Stimulated activated CD4-positive, alpha-beta T cell treated with anti-CD3 and anti-CD28 coated beads, TNF-alpha, amount 100 ng/mL, for 24 hours (primary cell): ENCODE measurements at regions not wholly inside any gene's neighbourhood (a gene's known extent, or its start where the extent isn't known, plus 50 kb on each side); places are given as distances from the start of the nearest gene placed in this dataset.
"Not testable (repeated sequence)": the region's sequence is repeated elsewhere in the genome, so short reads cannot be mapped to it uniquely, and the experiment has no call there.

Experiments used
- DNase-seq, 3 experiments: peaks; one replicate each; pipeline ENCODE4 v3.0.0-alpha.2; 2020; ENCODE audit warnings: low read depth in 3 of 3

DNA sequence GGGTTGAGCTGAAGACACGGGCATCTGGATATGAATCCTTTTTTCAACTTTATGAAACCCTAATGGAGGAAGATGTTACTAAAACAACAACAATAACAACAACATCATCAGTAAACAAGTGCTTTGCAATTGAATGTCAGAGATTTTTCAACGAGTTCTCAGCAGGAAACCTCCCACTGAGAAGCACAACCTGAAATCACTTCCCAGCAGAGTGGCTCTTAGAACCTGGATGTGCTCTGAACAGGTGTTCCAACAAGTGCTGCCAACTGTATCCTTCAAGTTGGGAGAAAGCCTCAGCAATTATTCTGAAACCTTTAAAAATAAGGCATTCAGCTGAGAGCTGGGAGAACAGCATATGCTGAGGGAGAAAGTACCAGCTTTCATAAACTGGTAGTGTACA, 1622.7 kb upstream of the CELF4 start:
- DNase-seq, result no peak

GRCh38 chr18:39186008-39186407, 1620.4 kb upstream of the CELF4 start:
- no peak for DNase-seq

GRCh38 chr18:39184176-39184575, 1618.6 kb upstream of the CELF4 start:
- DNase-seq, result no peak

DNA sequence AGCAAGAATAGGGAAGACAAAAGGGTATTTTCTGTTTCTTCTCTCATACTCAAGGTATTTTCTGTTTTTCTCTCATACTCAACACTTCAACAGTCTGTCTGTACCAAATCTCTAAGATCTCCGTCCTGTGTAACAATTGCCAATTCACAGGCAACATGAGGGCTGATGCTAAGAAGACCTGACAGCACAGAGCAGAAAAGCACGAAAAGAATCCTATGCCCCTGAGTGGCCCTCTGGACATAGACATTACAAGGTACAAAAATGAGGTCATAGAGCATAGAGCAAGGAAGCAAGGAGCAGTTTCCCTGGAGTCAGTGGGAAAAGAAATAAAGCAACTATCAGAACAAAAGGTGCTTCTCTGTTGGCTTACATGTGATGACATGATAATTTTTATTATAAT, 1612.6 kb upstream of the CELF4 start:
- DNase-seq, result no peak

DNA sequence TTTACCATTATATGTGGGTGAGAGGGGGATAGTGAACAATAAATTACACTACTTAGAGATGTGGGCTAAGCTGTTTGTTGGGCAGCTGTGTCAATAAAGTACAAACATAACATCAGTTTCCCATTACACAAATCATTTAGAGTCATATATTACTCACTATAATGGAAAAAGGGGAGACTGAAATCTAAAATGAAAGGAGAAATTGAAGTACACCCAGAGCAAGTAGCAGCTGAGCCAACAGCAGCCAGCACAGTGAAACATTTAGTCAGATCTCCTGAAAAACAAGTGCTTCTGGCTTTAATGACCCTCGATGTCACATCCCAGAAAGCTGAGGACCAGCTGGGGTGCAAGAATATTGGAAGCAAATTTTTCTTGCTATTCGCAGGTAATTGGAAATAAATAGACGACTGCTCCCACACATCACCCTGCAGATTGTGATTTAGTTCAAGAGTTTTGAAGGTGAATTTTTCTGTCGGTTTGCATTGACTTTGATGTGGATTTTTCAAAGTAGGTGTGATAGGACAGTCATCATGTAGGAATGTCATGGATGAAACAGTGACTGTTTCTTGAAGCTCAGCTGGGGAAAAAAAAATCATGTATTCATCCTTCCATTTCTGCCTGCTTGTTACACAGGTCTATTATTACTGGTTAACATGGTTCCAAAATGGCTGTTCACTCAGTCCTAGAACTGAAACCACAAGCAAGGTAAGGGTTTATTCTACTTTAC, 1607.3 kb upstream of the CELF4 start:
- DNase-seq, result no peak

DNA sequence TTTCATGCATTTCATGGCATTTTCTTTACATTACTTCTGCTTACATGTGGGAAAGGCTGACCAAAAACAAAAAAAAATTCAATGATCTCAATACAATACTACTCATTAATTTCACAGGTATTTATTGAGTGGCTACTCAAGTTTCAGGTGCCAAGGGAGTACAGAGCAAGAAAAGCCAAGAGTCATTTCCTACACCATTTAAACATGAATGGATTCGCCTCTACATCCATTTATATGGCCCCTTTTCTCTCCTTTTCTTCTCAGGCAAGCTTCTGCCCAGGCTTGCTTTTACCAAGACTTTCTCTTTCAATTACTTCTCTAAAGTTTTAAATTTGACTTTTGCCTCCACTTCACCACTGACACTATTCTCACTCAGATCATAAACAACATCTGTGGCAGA, 1603.1 kb upstream of the CELF4 start:
- no peak for DNase-seq

DNA sequence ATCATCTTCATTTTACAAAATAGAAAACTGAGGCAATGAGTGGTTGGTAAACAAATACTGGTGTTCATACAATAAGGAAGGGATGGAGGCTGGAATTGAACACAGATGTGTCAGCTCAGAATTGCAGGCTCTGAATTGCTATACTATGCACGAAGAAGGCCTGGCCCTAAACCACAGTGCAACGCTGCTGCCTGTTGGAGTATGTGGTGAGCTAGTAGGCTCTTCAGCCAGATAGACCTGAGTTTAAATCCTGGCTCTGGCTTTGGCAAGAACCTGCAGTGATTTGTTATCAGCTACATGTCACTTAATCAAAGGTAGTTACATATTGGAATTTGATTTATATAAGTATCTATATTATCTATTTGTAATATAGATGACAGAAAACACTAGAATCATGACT, 1602.4 kb upstream of the CELF4 start:
- no peak for DNase-seq

DNA sequence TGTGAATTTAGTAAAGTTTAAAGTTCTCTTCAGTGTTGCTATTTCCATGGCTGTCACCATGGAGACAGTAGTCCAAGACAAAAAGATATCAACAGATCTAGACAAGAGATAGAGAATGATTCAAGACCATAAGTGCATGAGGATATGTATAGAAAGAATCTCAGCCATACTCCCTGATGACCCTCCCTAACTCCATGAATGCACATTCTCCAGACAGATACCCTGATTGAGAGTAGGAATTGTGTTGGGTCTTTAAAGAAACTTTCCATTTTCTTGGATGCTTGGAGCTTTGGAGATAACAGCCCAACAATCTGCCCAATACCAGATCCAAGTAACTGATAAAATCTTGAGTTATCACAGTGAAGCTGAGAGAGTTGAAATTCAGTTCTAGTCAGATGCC, 1601.2 kb upstream of the CELF4 start:
- no peak for DNase-seq

DNA sequence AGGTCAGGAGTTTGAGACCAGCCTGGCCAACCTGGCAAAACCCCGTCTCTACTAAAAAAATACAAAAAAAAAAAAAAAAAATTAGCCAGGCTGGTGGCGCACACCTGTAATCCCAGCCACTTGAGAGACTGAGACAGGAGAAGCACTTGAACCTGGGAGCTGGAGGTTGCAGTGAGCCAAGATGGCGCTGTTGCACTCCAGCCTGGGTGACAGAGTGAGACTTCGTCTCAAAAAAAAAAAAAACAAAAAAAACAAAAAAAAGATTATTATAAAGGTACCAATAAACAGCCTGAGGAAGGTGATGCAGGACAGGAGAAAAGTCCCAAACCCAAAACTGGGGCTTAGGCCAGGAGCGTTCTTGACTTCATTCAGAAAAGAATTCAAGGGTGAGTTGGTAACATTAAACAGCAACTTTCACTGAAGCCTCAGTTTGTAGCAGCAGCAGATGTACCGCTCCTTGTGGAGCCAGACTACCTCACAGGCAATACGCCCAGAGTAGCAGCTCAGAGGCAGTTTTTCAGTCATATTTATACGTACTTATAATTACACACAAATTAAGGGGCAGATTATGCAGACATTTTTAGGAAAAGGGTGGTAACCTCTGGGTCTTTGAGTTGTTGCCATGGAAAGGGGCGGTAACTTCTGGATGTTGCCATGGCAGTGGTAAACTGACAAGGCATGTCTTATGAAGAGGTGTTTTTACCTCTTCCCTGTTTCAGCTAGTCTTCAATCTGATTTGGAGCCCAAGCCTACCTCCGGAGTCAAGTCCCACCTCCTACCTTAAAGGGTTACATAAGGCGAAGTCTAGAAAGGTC, 1596.6 kb upstream of the CELF4 start:
- DNase-seq, result no peak

- DNase-seq, result no peak
These were observed 1583.7 kb upstream of the CELF4 start for GRCh38 chr18:39149211-39149806.

GRCh38 chr18:39134255-39134654, 1568.7 kb upstream of the CELF4 start:
- DNase-seq, result no peak

DNA sequence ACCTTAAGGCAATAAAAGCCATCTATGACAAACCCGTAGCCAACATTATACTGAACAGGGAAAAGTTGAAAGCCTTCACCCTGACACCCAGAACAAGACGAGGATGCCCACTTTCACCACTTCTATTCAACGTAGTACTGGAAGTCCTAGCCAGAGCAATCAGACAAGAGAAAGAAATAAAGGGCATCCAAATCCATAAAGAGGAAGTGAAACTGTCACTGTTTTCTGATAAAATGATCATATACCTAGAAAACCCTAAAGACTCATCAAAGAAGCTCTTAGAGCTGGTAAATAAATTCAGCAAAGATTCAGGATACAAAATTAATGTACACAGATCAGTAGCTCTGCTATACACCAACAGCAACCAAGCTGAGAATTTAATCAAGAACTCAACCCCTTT, 1561.9 kb upstream of the CELF4 start:
- DNase-seq, result not testable (repeated sequence)

DNA sequence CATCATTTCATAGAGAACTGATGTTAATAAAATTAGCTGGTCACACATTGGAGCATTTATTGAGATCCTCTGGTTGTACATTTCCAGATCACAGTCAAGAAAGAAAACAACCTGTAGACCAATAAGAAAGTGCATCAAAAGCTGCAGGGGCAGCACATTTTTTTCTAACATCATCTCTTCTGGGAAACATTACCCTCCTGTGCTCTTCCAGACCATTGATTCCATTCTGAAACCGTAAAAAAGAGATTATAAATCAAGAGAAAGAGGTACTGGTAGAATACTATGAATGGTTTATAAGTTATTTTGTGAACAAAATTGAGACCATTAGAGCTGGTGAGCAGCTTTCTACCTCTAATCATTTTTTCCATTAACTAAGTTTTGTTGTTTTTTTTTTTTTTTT, 1548.2 kb upstream of the CELF4 start:
- no peak for DNase-seq

DNA sequence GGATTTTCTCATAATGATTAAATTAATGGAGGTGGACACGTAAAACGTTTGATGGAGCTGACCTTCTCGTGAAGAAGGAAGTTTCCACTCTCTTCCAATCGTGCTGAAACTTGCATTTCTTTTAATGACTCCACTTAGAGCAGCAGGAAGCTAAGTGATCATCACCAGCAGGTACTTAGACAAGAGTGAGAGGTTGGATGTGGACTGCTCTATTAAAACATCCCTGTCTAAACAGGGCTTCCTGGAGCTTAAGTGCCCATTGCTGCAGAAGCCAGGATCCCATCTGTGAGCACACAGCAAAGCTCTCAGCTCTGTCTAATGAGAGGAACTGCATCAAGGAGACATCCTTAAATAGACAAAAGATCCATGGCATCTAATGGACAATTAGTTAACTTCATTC, 1539.5 kb upstream of the CELF4 start:
- DNase-seq, result no peak

GRCh38 chr18:39072970-39073369, 1507.4 kb upstream of the CELF4 start:
- no peak for DNase-seq

- DNase-seq, result no peak
These were observed 1496.8 kb upstream of the CELF4 start for GRCh38 chr18:39062426-39062825.

- DNase-seq, result no peak
These were observed 1492.9 kb upstream of the CELF4 start for GRCh38 chr18:39058386-39059000.

GRCh38 chr18:39057423-39058064, 1491.9 kb upstream of the CELF4 start:
- no peak for DNase-seq

DNA sequence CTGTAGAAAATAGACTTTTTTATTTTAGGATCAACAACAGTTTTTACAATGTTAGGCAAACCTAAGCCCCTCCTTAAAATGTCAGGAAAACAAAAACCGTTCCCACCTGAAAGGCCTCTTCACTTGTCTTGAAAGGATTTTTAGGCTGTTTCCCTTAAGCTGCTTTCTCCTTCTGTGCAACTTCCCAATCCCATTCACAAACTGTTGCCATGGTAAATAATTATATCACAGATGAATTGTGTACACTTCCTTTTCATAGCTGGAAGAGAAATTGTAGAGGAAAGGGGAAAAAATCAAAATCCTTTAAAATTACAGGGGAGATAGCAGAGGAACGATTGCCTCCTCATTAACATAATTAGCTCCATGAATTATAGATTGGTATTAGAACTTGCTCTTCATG, 1488.0 kb upstream of the CELF4 start:
- DNase-seq, result no peak

DNA sequence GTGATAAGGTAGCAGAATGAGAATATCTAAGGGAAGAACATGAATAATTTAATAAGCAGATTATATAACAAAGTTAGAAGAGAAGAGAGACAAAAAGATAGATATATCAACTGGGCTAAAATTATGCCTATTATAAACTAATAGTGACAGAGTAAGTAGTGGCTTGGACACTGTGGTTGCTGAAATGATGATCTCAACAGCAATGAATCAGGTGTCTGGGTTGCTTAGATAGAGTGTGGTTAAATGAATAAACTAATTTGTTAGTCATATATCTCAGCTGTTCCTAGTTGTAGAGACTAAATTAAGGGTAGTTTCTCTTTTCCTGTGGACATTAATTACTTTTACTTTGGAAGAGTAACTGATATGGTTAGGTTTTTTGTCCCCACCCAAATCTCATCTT, 1485.4 kb upstream of the CELF4 start:
- no peak for DNase-seq

- DNase-seq, result no peak
These were observed 1474.2 kb upstream of the CELF4 start for GRCh38 chr18:39039813-39040212.

DNA sequence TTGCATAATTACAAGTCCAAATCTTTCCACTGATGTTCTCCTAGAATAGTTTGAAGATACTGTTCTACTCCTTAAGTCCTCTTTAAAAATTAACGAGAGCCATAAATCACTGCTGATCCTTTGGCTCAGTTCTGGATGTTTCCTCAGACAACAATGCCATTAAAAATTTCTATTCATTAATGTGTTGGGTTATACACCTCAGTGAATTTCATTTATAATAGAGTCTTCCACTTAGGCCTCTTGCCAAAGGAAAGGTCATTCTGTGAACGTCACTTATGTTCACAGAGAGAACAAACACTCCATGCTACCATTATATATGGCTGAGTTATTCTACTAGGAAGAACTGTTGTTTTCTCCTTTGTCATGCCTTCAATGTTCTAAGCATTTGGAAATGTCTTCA, 1472.3 kb upstream of the CELF4 start:
- DNase-seq, result no peak
